Subcutaneous abdominal adipose tissue (tissue), 5 donors: ENCODE measurements at regions not wholly inside any gene's neighbourhood (a gene's known extent, or its start where the extent isn't known, plus 50 kb on each side); places are given as distances from the start of the nearest gene placed in this dataset.
A peak's percentile ranks its signal among the peaks of the same experiment; 100 is the strongest.

Experiments used
- H3K27ac ChIP-seq: one replicate; pipeline ENCODE4 v1.7.0; 2013; ENCODE audit warnings: low read depth, mild to moderate bottlenecking, inconsistent platforms, low read length, moderate library complexity
- H3K27me3 ChIP-seq, 5 donors: one replicate each; pipeline ENCODE4 v1.7.0; 2013; ENCODE audit warnings: low read length in 5 of 5, inconsistent platforms in 1 of 5; ENCODE audit not compliant: control insufficient read depth in 5 of 5, insufficient read depth in 4 of 5
- H3K36me3 ChIP-seq, 5 donors: one replicate each; pipeline ENCODE4 v1.7.0; 2013; ENCODE audit warnings: low read length in 5 of 5; ENCODE audit not compliant: control insufficient read depth in 5 of 5, insufficient read depth in 5 of 5
- H3K4me1 ChIP-seq, 5 donors: one replicate each; pipeline ENCODE4 v1.7.0; 2013; ENCODE audit warnings: low read length in 5 of 5, mild to moderate bottlenecking in 3 of 5, moderate library complexity in 1 of 5; ENCODE audit not compliant: control insufficient read depth in 5 of 5, insufficient read depth in 5 of 5
- H3K4me3 ChIP-seq, 5 donors: one replicate each; pipeline ENCODE4 v1.7.0; 2013; ENCODE audit warnings: low read length in 5 of 5, low read depth in 1 of 5
- H3K9ac ChIP-seq, 5 donors: one replicate each; pipeline ENCODE4 v1.7.0; 2013; ENCODE audit warnings: low read length in 5 of 5, mild to moderate bottlenecking in 4 of 5, moderate library complexity in 3 of 5
- H3K9me3 ChIP-seq, 5 donors: one replicate each; pipeline ENCODE4 v1.7.0; 2013; ENCODE audit warnings: low read length in 5 of 5; ENCODE audit not compliant: control insufficient read depth in 5 of 5
- donor health status: healthy.
- donor health status: healthy.
- donor health status: healthy.
- donor health status: healthy.
- donor health status: healthy.

DNA sequence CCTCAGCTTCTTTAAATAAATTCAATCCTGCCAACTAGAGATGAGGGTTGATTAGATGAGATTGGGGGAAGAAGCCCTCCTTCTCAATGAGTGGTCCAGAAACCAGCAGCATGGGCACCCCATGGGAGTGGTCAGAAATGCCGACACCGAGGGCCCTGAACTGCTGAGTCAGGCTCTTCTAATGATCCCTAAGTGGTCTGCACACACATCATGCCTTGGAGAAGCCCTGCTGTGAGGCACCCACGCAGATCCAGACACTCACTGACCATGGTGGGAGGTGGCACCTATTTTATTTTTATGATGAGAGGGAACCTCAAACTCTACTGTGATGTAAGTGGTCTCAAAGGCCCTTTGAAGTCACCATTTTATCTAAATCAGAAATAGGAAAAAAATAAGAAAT, 72.3 kb upstream of the BOD1 start:
- H3K36me3 ChIP-seq: no peaks in the 10 kb centered on the region
- peaks cover 0 to 26% (median 17%) of the 10 kb centered on the region in 5 donors for H3K4me1 ChIP-seq
- peaks cover 0 to 8% (median 2%) of the 10 kb centered on the region in 5 donors for H3K9me3 ChIP-seq
- H3K27me3 ChIP-seq: no peaks in the 10 kb centered on the region
- H3K4me3 ChIP-seq: no peak overlapping the region
- peak overlapping the region; percentile 75 for H3K27ac ChIP-seq
- peak overlapping the region in 1 of 5 donors; percentile 20 for H3K9ac ChIP-seq

DNA sequence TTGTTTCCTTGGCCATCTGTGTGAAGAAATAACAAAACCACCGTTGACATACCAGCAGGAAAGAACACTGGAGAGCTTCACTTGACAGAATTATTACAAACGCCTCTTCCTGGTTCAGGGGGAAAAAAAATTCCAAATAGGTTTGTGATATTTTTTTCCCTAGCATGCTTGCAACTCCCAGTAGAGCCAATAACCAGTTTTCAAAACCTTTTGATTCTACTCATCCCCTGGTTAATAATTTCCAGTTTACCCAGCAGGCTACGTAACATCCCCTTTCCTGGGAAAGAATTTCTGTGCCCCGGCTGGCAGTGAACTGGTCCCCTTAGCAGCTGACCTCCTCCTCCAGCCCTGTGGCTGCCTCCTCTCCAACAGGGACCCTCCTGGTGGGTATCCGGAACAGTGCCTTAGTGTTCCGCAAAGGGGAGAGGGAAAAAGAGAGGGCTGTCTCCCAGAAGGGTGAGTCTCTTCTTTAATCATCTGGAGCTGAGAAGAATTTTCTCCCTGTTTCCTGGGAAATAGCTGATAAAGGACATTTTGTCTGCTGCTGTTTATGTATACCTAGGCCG, 72.8 kb upstream of the BOD1 start:
- H3K4me3 ChIP-seq: peak overlapping the region in 3 of 5 donors; percentile 13 to 39 (median 22)
- H3K27me3 ChIP-seq: no peaks in the 10 kb centered on the region
- H3K27ac ChIP-seq: peak overlapping the region; percentile 75
- H3K9ac ChIP-seq: peak overlapping the region in 1 of 5 donors; percentile 20
- H3K4me1 ChIP-seq: peaks cover 0 to 26% (median 17%) of the 10 kb centered on the region in 5 donors
- H3K36me3 ChIP-seq: no peaks in the 10 kb centered on the region
- H3K9me3 ChIP-seq: peaks cover 0 to 10% (median 5%) of the 10 kb centered on the region in 5 donors

DNA sequence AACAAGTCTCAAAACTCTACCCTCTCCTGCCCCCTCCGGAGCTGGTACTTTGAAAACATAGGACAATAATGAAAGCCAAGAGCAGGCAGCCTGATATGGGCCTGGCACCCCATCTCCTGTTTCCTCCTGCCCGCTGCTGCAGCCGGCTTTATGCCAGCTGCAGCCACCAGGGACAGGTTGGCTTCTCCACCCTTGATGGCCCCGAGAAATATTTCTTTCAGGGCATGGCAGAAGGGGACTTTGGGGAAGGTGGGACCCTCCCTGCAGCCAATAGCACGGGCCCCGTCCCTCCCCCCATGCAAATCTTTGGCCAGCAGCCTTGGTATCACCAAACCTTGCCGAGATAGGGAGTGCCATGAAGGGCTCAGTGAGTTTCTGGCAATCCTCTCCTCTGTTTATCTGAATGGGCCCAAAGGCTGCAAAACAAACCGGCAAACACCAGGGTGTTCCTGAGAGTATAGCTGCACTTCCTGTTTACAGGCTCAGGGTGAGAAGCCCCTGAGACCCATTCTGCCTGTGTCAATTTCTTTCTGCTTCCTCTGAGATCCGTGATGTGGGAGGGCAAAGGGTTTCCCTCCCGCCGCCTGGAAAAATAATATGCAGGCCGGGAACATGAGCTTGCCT, 73.4 kb upstream of the BOD1 start:
- peak overlapping the region; percentile 75 for H3K27ac ChIP-seq
- no peaks in the 10 kb centered on the region for H3K36me3 ChIP-seq
- peaks cover 0 to 10% (median 4%) of the 10 kb centered on the region in 5 donors for H3K9me3 ChIP-seq
- H3K4me3 ChIP-seq: peak overlapping the region in 4 of 5 donors; percentile 13 to 39 (median 19)
- H3K27me3 ChIP-seq: no peaks in the 10 kb centered on the region
- H3K9ac ChIP-seq: peak overlapping the region in 1 of 5 donors; percentile 12
- peaks cover 0 to 26% (median 17%) of the 10 kb centered on the region in 5 donors for H3K4me1 ChIP-seq

DNA sequence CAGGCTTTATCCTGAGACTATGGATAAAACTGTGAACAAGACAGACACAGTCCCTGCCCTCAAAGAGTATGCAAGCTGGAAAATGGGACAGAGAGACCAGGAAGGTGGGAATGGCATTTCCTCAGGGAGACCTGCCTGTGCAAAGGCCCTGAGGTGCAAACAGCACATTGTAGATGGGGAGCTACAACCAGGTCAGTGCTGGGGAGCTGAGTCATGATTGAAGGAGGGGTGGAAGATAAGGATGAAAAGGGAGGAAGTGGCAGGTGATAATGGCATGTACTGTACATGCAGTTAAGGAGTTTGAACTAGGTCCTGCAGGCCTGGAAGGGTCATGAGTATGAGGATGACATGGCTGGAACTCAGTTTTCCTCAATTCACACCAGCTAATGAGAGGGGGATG, 75.5 kb upstream of the BOD1 start:
- no peak overlapping the region for H3K9ac ChIP-seq
- no peak overlapping the region for H3K27ac ChIP-seq
- H3K27me3 ChIP-seq: no peaks in the 10 kb centered on the region
- H3K9me3 ChIP-seq: peaks cover 0 to 10% (median 4%) of the 10 kb centered on the region in 5 donors
- H3K36me3 ChIP-seq: no peaks in the 10 kb centered on the region
- H3K4me1 ChIP-seq: peaks cover 0 to 26% (median 17%) of the 10 kb centered on the region in 5 donors
- no peak overlapping the region for H3K4me3 ChIP-seq

DNA sequence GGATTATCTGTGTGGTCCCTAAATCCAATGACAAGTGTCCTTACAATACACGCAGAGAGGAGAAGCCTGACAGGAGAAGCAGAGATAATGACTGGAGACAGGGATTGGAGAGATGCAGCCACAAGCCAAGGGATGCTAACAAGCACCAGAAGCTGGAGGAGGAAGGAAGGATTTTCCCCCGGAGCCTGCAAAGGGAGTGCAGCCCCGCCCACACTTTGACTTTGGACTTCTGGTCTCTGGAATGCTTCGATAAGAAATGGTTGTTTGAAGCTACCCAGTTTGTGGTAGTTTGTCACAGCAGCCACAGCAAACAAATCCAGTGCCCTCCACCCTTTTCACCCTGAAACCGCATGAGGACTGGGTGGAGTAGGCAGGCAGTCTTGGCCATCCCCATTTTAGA, 77.2 kb upstream of the BOD1 start:
- Histone ChIP-seq H3K9me3 (peaks cover 0 to 10% (median 4%) of the 10 kb centered on the region in 5 donors), H3K4me1 (peaks cover 0 to 32% (median 15%) of the 10 kb centered on the region in 5 donors), H3K27ac (no peak overlapping the region), H3K36me3 (no peaks in the 10 kb centered on the region), H3K27me3 (no peaks in the 10 kb centered on the region), H3K9ac (no peak overlapping the region), H3K4me3 (no peak overlapping the region)

DNA sequence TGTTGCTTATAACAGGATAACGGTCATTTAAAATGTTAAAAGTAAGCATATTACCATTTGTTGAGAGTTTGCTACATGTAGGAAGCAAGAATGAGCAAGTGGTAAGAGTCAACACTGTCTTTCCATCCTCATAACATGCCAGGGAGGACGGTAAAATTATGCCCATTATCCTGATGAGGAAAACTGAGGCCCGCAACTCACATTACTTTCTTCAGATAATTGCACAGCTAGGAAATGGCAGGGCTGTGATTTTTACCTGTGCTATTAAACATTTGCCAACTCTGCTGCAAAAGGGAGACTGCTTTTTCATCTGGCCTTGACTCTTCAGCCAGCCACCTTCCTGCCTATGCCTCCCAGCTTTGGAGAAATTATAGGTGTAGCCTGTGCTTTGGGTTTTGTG, 79.8 kb upstream of the BOD1 start:
- Histone ChIP-seq H3K9me3 (peaks cover 0 to 10% (median 4%) of the 10 kb centered on the region in 5 donors), H3K9ac (no peak overlapping the region), H3K4me1 (peaks cover 0 to 12% (median 0%) of the 10 kb centered on the region in 5 donors), H3K4me3 (no peak overlapping the region), H3K27me3 (no peaks in the 10 kb centered on the region), H3K27ac (no peak overlapping the region), H3K36me3 (no peaks in the 10 kb centered on the region)

DNA sequence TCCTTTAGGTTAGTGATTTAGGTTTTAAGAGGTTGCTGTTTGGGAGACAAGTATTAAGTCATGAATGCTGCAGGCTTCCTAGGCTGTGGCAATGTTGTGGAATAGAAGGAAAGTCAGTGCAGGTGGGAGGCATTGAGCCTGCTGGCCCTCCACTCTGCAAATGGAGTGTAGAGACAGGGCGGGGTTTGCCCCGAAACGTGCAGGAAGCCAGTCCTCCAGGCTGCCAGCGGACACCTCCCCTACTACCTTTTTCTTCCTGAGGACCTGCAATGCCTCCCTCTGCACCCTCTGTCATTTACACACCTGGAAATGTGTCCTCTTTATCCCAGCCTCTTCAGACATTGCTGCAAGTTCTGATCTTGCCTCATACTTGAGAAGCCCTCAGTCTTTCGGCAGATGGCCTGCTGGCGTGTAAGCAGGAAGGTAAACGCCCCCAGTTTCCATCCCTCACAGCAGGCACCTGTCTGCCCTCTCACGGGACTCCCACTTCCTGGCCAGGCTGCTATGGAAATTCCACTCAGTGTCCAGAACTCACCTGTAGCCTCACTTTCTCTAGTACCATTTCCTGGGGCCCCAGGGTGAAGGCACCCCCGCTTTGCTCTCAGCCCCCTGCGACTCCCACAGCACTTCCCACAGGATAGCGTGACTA, 81.6 kb upstream of the BOD1 start:
- Histone ChIP-seq H3K9me3 (peaks cover 0 to 10% (median 4%) of the 10 kb centered on the region in 5 donors), H3K4me1 (peaks cover 1 to 12% (median 6%) of the 10 kb centered on the region in 5 donors), H3K27ac (no peak overlapping the region), H3K27me3 (no peaks in the 10 kb centered on the region), H3K36me3 (no peaks in the 10 kb centered on the region), H3K9ac (no peak overlapping the region), H3K4me3 (no peak overlapping the region)

DNA sequence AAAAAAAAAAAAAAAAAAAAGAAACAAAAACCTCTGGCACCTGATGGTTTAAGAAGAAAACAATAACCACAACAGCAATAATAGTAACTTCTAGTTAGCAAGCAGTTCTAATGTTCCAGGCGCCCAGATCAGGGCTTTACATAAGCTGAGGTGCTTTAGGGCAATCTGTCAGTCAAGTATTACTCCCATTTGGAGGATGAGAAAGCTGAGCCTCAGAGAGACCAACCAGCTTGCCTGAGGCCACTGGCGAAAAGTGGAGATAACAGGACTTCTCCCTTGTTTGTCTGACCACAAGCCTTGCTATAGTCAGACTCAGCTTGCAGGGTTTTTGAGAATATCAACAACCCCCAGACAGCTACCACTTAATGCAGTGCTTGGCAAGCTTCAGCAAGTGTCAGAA, 83.5 kb upstream of the BOD1 start:
- no peaks in the 10 kb centered on the region for H3K27me3 ChIP-seq
- H3K9ac ChIP-seq: no peak overlapping the region
- no peak overlapping the region for H3K4me3 ChIP-seq
- peaks cover 1 to 20% (median 12%) of the 10 kb centered on the region in 5 donors for H3K4me1 ChIP-seq
- no peaks in the 10 kb centered on the region for H3K9me3 ChIP-seq
- no peaks in the 10 kb centered on the region for H3K36me3 ChIP-seq
- no peak overlapping the region for H3K27ac ChIP-seq

DNA sequence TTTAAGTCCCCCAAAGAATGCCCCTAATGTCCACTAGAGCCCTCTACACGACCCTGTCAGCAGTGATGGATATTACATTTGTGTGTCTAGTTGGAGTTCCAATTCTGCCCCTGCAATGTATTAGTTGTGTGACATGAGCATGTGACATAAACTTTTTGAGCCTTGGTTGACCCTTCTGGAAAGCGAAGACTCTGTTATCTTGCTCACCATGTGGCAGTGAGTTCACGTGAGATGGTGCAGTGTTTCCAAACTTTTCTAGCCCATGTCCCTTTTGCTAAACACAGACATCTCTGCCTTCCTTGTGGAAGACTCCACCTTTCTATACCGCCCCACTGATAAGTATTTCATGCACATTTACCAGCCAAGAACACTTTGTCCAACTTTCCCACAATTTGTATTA, 87.0 kb upstream of the BOD1 start:
- Histone ChIP-seq H3K9ac (no peak overlapping the region), H3K4me3 (no peak overlapping the region), H3K9me3 (no peaks in the 10 kb centered on the region), H3K27ac (no peak overlapping the region), H3K36me3 (no peaks in the 10 kb centered on the region), H3K27me3 (no peaks in the 10 kb centered on the region), H3K4me1 (peaks cover 7 to 53% (median 32%) of the 10 kb centered on the region in 5 donors)
